Testis (tissue), 2 donors: ENCODE measurements at regions not wholly inside any gene's neighbourhood (a gene's known extent, or its start where the extent isn't known, plus 50 kb on each side); places are given as distances from the start of the nearest gene placed in this dataset.

ENCODE experiments used
- POLR2A ChIP-seq: fragments of 450-650 bp; IDR thresholded peaks from one replicate; pipeline ENCODE4 v1.6.1; 2017; ENCODE audit warnings: antibody characterized with exemption, mild to moderate bottlenecking, moderate library complexity
- TF ChIP-seq, protein P1 (sequence below), 3 experiments: fragments of 450-650 bp in 2 of 3; fragments of 200-600 bp in 1 of 3; sonication (generic) in 1 of 3; IDR thresholded peaks; one replicate each; pipeline ENCODE4 v1.5.1; 2016 to 2019; ENCODE audit warnings: antibody characterized with exemption in 3 of 3, mild to moderate bottlenecking in 2 of 3, moderate library complexity in 1 of 3

DNA sequence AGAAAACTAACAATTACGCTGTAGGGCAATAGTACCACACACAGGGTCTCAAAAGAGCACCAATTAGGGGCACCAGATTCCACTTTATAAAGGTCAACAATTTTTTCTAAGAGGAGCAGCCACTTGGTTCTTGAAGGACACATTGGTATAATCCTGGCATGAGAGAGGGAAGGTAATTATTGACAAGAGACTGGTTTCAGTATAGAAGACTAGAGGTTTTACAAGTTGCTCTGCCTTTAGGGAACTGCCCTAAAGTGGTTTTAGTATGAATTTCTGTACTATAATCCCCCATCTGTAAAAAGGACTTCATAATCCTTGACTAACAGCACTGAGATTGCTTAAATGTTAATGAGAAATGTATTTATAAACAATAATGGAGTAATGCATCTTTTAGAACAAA is 648.5 kb upstream of the PTBP2 start:
- TF ChIP-seq POLR2A = no peak
- TF ChIP-seq, protein P1, sequence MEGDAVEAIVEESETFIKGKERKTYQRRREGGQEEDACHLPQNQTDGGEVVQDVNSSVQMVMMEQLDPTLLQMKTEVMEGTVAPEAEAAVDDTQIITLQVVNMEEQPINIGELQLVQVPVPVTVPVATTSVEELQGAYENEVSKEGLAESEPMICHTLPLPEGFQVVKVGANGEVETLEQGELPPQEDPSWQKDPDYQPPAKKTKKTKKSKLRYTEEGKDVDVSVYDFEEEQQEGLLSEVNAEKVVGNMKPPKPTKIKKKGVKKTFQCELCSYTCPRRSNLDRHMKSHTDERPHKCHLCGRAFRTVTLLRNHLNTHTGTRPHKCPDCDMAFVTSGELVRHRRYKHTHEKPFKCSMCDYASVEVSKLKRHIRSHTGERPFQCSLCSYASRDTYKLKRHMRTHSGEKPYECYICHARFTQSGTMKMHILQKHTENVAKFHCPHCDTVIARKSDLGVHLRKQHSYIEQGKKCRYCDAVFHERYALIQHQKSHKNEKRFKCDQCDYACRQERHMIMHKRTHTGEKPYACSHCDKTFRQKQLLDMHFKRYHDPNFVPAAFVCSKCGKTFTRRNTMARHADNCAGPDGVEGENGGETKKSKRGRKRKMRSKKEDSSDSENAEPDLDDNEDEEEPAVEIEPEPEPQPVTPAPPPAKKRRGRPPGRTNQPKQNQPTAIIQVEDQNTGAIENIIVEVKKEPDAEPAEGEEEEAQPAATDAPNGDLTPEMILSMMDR (IDR thresholded peaks at IDR 0.05) = no peak
